GM21360 (cell line): ENCODE measurements at regions not wholly inside any gene's neighbourhood (a gene's known extent, or its start where the extent isn't known, plus 50 kb on each side); places are given as distances from the start of the nearest gene placed in this dataset.

Source experiments
- ATAC-seq: cut with Tn5 transposase; IDR thresholded peaks from one replicate; pipeline ENCODE4 v1.9.1; 2021; ENCODE audit warnings: mild to moderate bottlenecking, moderate library complexity; ENCODE audit not compliant: unreplicated experiment

DNA sequence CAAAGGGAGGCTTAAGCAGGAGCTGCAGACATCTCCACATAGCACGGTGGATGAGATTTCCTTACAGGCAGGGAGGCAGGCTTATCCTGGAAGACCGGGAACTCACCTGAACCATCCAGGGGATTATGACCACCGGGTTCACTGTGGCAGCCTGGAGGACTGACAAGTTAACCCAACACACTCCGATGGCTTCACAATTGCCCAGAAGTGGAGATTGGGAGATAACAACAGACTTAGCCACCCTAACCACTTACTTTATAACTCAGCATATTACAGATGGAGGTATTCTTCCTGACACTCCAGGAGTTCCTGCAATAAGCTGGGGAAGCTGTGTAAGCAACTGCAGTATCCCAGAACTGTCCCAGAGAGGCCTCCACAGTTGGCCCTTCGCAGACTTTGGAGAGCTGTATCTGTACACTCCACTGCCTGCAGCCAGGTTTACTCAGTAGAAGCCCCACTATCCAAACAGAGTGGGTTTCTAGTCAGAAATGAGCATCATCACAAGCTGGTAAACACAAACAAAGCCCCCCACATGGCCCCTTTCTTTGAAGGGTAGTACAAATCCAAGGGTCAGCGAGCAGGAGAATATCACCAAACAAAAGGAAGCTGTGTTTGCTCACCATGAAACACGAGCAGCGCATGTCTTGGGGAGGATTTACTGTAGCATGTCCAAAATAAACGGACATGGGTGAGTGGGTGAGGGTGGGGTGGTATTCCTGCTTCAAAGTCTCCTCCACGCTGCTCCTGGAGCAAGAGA is 462.2 kb downstream of the RASEF start:
- ATAC-seq, result no peak

DNA sequence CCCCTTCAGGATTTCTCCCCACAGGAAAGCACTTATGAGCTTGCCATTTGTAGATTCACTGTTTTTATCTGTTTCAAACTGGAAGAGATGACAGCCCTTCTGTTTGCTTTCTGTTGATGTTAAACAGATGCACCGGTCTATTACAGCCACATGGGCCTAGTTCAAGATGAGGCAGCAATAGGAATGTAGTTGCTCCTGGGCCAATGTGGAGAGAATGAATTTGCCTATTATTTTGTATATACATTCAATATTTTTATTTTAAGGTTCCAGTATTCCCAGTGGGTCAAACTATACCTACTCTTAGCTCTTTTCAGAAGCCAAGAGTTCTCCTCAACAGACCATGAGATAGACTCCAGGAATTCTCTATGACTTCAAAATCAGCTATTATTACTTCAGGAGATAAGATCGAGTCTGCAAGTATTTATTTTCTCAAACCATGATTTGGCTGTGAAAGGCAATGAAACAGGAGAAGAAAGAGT is 461.6 kb downstream of the RASEF start:
- no peak for ATAC-seq

DNA sequence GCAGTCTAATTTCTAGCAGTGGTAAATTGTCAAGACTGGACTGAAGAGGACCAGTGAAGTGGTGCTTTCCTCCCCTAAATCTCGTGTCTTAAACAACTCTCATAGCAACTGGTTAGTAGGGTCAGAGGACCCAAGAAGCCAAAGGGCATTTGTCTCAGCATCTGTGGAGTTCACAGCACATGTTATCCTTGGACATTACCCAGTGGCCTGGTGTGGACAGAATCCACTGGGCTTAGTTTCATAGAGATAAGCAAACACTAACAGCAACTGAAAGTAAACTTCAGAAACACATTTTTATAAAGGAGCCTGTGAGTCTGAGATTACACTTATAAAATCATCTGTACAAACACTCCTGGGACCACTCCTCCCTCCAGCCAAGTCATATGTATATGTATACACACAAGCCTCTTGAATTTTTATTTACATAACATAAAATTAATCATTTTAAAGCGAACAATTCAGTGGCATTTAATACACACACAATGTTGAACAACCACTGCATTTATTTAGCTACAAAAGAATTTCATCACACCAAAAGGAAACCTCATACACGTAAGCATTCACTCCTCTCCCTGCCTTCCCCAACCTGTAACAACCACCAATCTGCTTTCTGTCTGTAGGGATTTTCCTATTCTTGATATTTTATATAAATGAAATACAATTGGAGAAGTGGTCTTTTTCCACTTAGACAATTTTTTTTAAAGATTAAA is 457.8 kb downstream of the RASEF start:
- ATAC-seq, result no peak

DNA sequence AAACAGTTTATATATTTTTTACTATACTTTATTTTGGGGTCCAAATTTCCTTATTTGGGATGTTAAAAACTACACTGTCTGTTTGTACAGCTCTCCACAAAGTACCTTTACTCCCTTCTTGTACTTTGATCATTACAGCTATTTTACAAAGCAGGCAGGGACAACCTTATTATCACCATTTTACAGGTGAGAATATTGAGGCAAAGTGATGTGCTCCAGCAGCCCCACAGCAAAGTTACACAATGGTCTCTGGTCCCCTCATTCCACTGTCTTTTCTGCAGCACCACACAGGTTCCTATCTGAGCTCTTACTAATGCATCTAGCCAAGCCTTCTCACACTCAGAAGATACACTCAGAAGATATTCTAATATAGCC is 457.3 kb downstream of the RASEF start:
- no peak for ATAC-seq

DNA sequence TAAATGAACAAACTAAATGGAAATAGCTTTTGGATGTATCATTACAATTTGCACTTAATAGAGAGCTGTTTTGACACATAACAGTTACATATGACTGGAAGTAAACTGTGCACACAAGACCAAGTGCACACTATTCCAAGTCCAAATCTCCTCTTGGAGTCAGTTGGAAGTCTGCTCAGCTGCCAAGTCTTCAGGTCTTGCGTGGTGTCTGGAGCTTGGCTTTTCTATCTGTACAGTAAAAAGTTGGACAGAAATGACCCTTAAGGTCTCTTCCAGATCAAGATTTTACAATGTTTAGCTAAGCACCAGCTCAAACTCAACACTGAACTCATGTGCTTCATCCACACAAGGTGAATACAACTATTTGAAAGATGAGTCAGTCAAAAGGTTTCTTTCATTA is 456.9 kb downstream of the RASEF start:
- ATAC-seq, result no peak

DNA sequence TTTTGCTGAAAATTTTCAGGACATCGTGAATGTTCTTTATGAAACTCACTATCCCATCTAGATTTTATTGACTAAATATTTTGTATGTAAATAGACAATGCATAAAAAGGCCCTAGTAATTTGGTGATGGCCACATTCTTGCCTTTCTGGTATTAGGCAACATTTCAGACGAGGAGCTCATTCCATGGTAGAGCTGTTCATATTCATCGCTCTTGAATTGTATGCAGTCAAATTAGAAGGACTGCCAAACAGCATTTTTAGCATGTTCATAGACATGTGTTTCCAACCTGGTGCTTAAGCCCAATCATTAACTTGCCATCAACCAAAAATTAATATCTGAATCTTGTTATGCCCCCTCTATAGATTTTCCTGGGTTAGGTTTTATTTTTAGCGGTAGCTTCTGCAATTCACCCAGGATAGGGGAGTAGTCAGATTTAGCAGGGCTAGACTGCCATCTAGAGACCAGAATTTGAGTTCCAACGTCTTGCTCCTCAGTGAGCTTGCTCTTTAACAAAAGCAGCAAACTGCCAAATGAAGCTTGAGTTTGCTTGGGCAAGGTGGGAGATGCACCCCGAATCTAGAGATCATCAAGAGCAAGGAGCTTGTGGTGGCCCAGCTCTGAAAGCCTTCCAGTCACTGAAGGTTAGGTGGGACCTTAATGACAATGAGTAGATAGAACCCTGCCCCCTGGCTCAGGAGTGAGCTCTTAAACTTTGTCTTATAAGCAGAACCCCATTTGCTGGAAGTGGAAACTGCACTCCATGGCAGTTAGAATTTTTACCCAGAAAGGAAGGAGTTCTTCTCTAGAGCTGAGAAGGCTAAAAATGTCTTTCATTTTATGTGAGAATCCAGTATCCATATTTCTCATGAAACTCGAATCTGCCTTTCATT is 456.2 kb downstream of the RASEF start:
- no peak for ATAC-seq

DNA sequence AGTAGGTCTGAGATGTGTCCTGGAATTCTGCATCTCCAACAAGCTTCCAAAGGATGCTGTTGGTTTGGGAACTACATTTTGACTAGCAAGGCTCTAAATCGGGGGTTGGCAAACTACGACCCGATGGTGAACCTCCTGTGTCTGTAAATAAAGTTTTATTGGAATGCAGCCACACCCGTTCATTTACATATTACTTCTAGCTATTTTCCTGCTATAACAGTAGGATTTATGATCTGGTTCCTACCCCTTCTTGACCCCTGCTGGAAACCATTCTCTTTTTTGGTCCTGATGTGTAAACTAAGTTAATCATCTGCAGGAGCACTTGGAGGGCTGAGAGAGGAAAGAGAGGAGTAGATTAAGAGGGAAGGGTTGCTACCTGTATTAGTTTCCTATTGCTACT is 454.5 kb downstream of the RASEF start:
- no peak for ATAC-seq

DNA sequence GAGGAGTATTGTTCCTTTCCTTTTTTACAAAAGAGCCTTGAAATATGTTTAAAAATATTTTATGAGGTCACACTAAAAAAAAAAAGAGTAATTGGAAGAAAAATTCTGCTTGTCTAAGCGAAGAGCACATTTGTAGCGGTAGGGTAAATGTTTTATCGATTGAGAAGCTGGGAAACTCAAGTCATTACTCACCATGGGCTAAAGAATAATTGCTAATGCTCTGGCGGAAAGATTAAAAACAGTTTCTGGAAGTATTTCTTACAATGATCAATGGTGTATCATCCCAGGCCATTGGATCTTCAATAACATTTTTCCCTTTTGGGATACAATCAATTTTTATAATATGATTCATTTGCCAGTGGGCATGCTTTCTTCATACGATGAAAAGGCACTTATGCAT is 450.0 kb downstream of the RASEF start:
- ATAC-seq, result no peak

DNA sequence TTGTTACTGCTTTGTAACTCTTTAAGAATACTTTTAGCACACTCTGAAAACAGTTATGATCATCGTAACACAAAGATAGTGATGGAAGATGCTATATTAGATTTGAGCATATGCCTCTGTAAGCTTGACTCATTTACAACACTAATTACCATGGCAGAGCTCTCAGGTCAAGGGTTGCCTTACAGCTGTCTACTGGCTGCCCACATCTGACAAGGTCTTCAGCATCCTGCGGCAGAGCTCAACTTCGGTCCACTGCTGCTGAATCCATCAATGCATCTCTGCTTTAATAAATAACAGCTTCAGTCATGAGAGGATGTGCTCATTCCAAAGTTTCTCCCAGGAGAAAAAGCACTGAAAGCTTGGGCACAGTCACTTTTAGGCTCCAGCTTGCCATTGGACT is 449.4 kb downstream of the RASEF start:
- ATAC-seq, result no peak

DNA sequence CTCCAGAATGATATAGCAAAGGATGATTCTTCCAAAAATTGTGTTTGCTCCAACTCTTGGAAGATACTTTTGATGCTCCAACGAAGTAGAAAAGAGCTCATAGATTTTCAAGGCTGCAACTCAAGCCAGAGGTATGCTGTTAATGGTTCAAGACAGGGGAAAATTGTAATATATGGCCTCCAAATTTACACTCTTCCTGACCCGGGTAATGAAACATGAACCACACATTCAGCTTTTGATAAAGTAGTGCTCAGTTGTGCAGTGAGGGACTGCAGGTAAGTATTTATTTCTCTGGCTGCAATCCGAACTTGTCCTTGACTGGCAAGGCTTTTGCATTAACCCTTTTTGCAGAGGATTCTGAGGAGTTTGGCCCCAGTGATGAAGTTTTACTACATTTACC is 446.4 kb downstream of the RASEF start:
- no peak for ATAC-seq

DNA sequence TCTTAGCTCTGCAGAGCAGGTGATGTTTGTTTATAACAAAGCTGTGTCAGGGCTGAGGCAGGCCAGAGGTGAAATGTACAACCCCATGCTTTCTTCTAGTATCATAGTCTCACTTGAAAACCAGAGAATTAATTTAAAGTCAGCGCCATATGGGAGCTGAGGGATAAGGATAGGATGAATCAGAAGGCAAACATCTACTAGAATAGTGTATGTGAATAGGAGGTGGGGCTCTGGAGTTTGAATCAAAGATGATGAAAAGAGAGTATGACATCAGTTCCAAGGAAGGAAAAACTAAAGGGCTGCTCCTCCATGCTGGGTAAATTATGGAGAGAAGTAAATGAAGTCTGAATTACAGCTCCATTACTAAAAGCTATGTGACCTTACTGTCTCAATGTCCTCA is 441.5 kb downstream of the RASEF start:
- ATAC-seq, result no peak

DNA sequence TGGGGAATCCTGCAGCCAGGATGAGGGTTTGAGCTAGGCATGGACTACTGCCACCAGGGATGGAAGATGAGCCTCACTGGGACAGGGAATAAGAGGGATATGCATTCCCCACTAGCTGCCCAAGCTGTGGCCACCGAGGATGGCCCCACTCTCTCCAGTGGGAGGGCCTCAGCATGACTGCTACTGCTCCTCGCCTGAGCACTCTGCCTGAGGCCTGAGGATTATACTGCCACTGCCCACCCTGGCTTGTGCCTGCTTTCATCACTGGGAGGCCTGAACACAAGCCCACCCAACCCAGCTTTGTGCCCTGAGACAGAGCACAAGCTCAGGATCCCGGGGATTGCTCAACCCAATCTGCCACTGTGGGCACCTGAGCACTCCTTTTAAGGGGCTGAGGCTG is 425.6 kb downstream of the RASEF start:
- no peak for ATAC-seq

DNA sequence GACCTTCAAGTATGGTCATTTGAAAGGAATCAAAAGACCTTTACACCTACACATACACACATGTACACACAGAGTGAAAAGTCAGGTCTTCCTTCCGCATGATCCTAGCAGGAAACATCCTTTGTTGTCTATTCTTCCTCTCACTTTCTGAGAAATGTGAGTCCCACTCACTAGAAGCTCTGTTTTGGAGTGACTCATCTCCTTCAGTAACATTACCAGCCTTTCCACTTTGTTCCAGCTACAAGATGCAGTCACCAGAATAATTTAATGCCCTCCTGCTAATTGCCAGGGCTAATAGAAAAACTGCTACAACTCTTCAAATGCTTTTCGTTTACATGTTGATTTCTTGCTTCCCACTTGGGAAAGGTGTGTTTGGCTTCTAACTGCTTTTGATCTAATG is 417.3 kb downstream of the RASEF start:
- no peak for ATAC-seq

DNA sequence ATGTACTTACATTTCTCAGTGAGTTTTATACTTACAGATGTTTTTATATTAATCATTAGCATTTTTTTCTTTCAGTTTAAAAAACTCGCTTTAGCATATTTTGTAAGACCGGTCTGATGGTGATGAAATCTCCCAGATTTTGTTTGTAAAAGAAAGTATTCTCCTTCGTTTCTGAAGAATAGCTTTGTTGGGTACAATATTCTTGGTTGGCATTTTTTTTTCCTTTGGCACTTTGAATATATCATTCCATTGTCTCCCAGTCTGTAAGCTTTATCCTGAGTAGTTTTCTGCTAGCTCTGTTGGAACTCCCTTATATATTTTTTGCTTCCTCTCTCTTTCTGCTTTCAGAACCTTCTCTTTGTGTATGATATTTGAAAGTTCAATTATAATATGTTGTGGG is 412.6 kb downstream of the RASEF start:
- no peak for ATAC-seq

DNA sequence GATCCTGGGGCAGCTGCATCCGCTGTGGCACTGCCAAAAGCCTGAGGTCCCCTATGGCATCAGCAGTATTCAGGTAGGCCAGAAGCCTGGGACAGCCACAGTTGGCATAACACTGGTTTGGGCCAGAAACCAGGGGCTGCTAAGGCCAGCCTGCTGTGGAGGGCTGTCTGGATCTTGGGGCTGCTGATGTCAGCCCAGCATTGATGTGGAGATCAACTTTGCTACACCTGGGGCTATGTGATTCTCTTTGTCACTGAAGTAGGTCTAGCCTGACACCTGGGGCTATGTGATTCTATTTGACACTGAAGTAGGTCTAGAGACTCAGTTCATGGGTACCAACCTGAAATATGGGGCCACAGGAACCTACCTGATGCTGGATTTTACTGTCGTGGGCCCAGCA is 411.5 kb downstream of the RASEF start:
- ATAC-seq, result no peak

DNA sequence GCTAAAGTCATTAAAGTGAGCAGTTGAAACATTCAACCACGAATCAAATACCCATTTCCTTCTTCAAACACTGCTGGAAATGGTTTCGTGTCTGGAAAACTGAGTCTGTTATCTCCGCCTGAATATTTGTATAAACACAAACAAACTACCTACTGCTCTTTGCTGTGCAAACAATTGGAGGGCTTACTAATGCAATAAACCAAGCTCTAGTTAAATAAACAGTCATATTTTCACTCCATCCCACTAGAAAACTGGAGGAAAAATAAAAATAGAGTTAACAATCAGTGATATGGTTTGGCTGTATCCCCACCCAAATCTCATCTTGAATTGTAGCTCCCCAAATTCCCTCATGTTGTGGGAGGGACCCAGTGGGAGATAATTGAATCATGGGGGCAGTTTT is 397.6 kb downstream of the RASEF start:
- no peak for ATAC-seq

DNA sequence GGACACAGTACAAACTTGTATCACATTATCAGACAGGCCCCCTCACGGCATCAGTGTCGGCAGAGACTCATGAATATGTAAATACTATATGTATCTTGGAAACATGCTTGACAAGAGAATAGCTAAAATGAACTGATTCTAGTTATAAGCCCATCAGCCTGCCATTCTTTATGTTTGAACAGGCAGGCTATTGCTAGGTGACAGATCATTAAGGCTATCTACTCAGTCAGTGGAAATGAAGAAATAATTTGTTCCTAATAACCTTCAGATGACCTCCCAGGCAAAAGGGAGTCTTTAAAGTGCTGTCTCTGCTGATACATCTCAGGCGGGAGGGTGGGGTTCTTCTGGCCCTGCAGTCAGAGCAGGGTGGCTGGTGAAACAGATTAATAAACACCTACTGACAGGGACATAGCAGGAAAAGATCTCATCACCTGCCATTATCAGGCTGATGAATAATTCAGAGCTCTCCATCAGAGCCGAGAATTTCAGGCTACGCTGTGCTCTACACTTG is 394.2 kb downstream of the RASEF start:
- no peak for ATAC-seq

DNA sequence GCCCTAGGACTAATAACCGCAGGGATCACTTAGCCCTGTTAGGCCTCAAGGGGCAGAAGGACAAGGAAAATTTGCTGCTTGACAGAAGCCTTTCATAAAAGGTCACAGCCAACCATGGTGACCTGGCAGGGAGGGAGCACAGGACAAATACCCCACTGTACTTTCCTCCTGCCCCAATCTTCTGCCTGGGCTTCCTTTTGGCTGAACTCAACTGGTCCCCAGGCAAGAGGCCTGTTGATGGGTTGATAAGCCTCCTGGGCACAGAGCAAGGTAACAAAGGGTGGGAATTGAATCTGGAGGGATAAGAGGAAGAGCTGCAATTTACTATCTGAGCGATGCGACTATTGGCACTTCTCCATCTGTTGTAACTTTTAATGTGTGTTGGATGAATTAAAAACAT is 392.9 kb downstream of the RASEF start:
- no peak for ATAC-seq

DNA sequence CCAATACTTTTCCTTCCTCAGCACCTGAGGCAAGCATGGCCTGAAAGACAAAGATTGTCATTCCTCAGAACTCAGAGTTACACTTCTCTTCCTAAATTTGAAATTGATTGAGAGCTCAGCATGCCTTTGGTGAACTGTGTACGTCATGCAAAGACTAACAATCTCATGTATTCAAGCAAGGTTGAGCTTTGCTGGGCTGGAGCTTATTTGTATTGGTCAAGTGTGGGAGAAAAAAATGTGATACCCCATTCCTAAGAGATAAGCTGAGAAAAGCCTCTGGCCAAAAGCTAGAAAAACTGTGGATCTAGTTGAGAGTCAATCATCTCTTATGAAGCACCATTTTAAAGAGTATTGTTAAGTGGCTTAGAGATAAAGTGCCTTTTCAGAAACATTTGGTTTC is 392.2 kb downstream of the RASEF start:
- ATAC-seq, result no peak

DNA sequence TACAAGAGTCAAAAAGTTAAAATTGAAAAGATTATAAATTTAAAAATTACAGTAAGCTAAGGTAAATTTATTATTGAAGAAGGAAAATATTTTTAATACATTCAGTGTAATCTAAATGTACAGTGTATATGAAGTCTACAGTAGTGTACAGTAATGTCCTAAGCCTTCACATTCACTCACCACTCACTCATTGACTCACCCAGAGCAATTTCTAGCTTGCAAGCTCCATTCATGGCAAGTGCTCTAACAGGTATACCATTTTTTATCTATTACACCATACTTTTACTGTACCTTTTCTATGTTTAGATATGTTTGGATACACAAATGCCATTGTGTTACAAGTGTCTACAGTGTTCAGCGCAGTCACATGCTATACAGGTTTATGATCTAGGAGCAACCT is 389.7 kb downstream of the RASEF start:
- ATAC-seq, result no peak

DNA sequence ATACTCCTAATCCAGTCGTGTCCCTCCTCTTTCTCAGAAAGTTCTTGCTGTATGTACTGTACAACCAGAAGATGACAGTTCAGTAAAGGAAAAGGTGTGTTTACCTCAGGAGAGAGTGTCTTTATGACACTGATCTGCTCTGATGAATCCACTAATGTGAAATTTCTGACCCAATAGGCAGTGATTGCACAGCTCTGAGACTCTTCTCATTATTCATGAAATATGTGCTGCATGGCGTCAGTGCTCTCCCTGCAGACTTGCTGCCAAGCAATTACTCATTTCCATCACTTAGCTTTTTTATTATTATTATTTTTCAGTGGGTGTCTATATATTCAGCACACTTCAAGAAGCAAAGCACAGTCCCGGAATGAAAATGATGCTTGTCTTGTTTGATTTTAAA is 389.0 kb downstream of the RASEF start:
- no peak for ATAC-seq
